Peyer's patch (tissue), 4 donors: ENCODE measurements at regions not wholly inside any gene's neighbourhood (a gene's known extent, or its start where the extent isn't known, plus 50 kb on each side); places are given as distances from the start of the nearest gene placed in this dataset.

Source experiments
- DNase-seq, 3 donors: peaks; one replicate each; pipeline ENCODE4 v3.0.0-alpha.2; 2017 to 2019
- H3K27ac ChIP-seq, 4 donors: fragments of 200-600 bp; sonication (generic); one replicate each; pipeline ENCODE4 v1.5.1; 2016 to 2019
- H3K27me3 ChIP-seq, 2 donors: fragments of 200-600 bp; sonication (generic); one replicate each; pipeline ENCODE4 v1.5.1; 2019
- H3K36me3 ChIP-seq, 3 donors: fragments of 200-600 bp; sonication (generic); one replicate each; pipeline ENCODE4 v1.5.1; 2016 to 2019
- H3K4me1 ChIP-seq, 4 donors: fragments of 200-600 bp; sonication (generic); one replicate each; pipeline ENCODE4 v1.5.1; 2016 to 2019
- H3K4me3 ChIP-seq, 4 donors: fragments of 200-600 bp; sonication (generic); 1 replicate in 3 of 4; 2 replicates in 1 of 4; pipeline ENCODE4 v1.5.1; 2016 to 2019; ENCODE audit warnings: mild to moderate bottlenecking in 1 of 4
- H3K9me3 ChIP-seq, 4 donors: fragments of 200-600 bp; sonication (generic); one replicate each; pipeline ENCODE4 v1.5.1; 2016 to 2019; ENCODE audit warnings: mild to moderate bottlenecking in 1 of 4
- CTCF ChIP-seq, 6 experiments: fragments of 450-650 bp in 4 of 6; fragments of 200-600 bp in 2 of 6; sonication (generic) in 1 of 6; IDR thresholded peaks; one replicate each; pipeline ENCODE4 v1.5.1; 2017 to 2019; ENCODE audit warnings: antibody characterized with exemption in 6 of 6, mild to moderate bottlenecking in 3 of 6, moderate library complexity in 1 of 6
- POLR2A ChIP-seq, 2 donors: fragments of 450-650 bp; IDR thresholded peaks; one replicate each; pipeline ENCODE4 v1.5.1; 2017; ENCODE audit warnings: antibody characterized with exemption in 2 of 2, mild to moderate bottlenecking in 2 of 2, moderate library complexity in 2 of 2

GRCh38 chr20:51210084-51210483, 187.2 kb upstream of the KCNG1 start:
- no peak for DNase-seq
- H3K36me3 ChIP-seq, result no peaks in the 10 kb centered on the region
- H3K27me3 ChIP-seq, result no peaks in the 10 kb centered on the region
- no peak overlapping the region for H3K4me3 ChIP-seq
- no peak for TF ChIP-seq CTCF (IDR thresholded peaks at IDR 0.05)
- no peak for TF ChIP-seq POLR2A (IDR thresholded peaks at IDR 0.05)
- no peak overlapping the region for H3K27ac ChIP-seq
- H3K9me3 ChIP-seq, result no peaks in the 10 kb centered on the region
- no peaks in the 10 kb centered on the region for H3K4me1 ChIP-seq

- Histone ChIP-seq H3K27ac (no peak overlapping the region), H3K4me3 (no peak overlapping the region), H3K27me3 (no peaks in the 10 kb centered on the region), H3K36me3 (no peaks in the 10 kb centered on the region), H3K9me3 (no peaks in the 10 kb centered on the region), H3K4me1 (no peaks in the 10 kb centered on the region)
- DNase-seq, result no peak
- TF ChIP-seq CTCF (IDR thresholded peaks at IDR 0.05), result no peak
- no peak for TF ChIP-seq POLR2A (IDR thresholded peaks at IDR 0.05)
These were observed 185.3 kb upstream of the KCNG1 start for GRCh38 chr20:51208162-51208561.

GRCh38 chr20:51206032-51206662, 183.2 kb upstream of the KCNG1 start:
- Histone ChIP-seq H3K36me3 (no peaks in the 10 kb centered on the region), H3K4me3 (no peak overlapping the region), H3K27ac (no peak overlapping the region), H3K9me3 (no peaks in the 10 kb centered on the region), H3K4me1 (no peaks in the 10 kb centered on the region), H3K27me3 (no peaks in the 10 kb centered on the region)
- TF ChIP-seq CTCF (IDR thresholded peaks at IDR 0.05) (no peak), POLR2A (IDR thresholded peaks at IDR 0.05) (no peak)
- DNase-seq, result no peak

- Histone ChIP-seq H3K9me3 (no peaks in the 10 kb centered on the region), H3K4me1 (no peaks in the 10 kb centered on the region), H3K36me3 (no peaks in the 10 kb centered on the region), H3K4me3 (no peak overlapping the region), H3K27ac (no peak overlapping the region), H3K27me3 (no peaks in the 10 kb centered on the region)
- no peak for DNase-seq
- no peak for TF ChIP-seq POLR2A (IDR thresholded peaks at IDR 0.05)
- no peak for TF ChIP-seq CTCF (IDR thresholded peaks at IDR 0.05)
These were observed 181.9 kb upstream of the KCNG1 start for GRCh38 chr20:51204794-51205193.

GRCh38 chr20:51204051-51204715, 181.3 kb upstream of the KCNG1 start:
- Histone ChIP-seq H3K4me1 (no peaks in the 10 kb centered on the region), H3K27ac (no peak overlapping the region), H3K9me3 (no peaks in the 10 kb centered on the region), H3K27me3 (no peaks in the 10 kb centered on the region), H3K36me3 (no peaks in the 10 kb centered on the region), H3K4me3 (no peak overlapping the region)
- DNase-seq, result no peak
- no peak for TF ChIP-seq CTCF (IDR thresholded peaks at IDR 0.05)
- TF ChIP-seq POLR2A (IDR thresholded peaks at IDR 0.05), result no peak
